Esophagus (tissue), 2 donors: ENCODE measurements at regions not wholly inside any gene's neighbourhood (a gene's known extent, or its start where the extent isn't known, plus 50 kb on each side); places are given as distances from the start of the nearest gene placed in this dataset.
A peak's percentile ranks its signal among the peaks of the same experiment; 100 is the strongest.

ENCODE experiments used
- H3K27ac ChIP-seq, 2 donors: one replicate each; pipeline ENCODE4 v1.5.1; 2013; ENCODE audit warnings: low read depth in 2 of 2, mild to moderate bottlenecking in 2 of 2, inconsistent platforms in 1 of 2, low read length in 1 of 2, moderate library complexity in 1 of 2
- H3K27me3 ChIP-seq, 2 donors: one replicate each; pipeline ENCODE4 v1.6.1; 2013; ENCODE audit warnings: low read length in 2 of 2, control low read depth in 1 of 2, mild to moderate bottlenecking in 1 of 2; ENCODE audit not compliant: insufficient read depth in 2 of 2, control insufficient read depth in 1 of 2
- H3K36me3 ChIP-seq, 2 donors: one replicate each; pipeline ENCODE4 v1.6.1; 2013; ENCODE audit warnings: low read length in 1 of 2; ENCODE audit not compliant: control insufficient read depth in 2 of 2, insufficient read depth in 2 of 2
- H3K4me1 ChIP-seq, 2 donors: one replicate each; pipeline ENCODE4 v1.6.1; 2013; ENCODE audit warnings: low read length in 1 of 2; ENCODE audit not compliant: control insufficient read depth in 2 of 2, insufficient read depth in 2 of 2
- H3K4me3 ChIP-seq, 2 donors: one replicate each; pipeline ENCODE4 v1.5.1; 2013; ENCODE audit warnings: low read length in 2 of 2, mild to moderate bottlenecking in 2 of 2, low read depth in 1 of 2, moderate library complexity in 1 of 2
- H3K9me3 ChIP-seq, 2 donors: one replicate each; pipeline ENCODE4 v1.6.1; 2013; ENCODE audit warnings: mild to moderate bottlenecking in 2 of 2, low read depth in 1 of 2, low read length in 1 of 2, moderate library complexity in 1 of 2; ENCODE audit not compliant: control insufficient read depth in 2 of 2, insufficient read depth in 1 of 2
- WGBS, 2 donors: extraction: QIAGEN DNeasy Blood & Tissue Kit; methylation state at CpG; one replicate each; pipeline ENCODE4 v1.1.7; 2013; 5-methylcytosine and 5-hydroxymethylcytosine counted together
- donor health status: healthy with polysubstance abuse.
- donor health status: Bipolar disorder and iron deficiency.

GRCh38 chr3:163016251-163016650 lies 1519.6 kb downstream of the OTOL1 start:
- WGBS, 2 donors: 45 to 70% methylated on average over 1 of the region's 1 CpG
- peaks cover 0 to 4% of the 10 kb centered on the region in 2 donors for H3K9me3 ChIP-seq
- H3K36me3 ChIP-seq: no peaks in the 10 kb centered on the region
- H3K27me3 ChIP-seq: no peaks in the 10 kb centered on the region
- H3K27ac ChIP-seq: no peak overlapping the region
- no peak overlapping the region for H3K4me3 ChIP-seq
- H3K4me1 ChIP-seq: no peaks in the 10 kb centered on the region

DNA sequence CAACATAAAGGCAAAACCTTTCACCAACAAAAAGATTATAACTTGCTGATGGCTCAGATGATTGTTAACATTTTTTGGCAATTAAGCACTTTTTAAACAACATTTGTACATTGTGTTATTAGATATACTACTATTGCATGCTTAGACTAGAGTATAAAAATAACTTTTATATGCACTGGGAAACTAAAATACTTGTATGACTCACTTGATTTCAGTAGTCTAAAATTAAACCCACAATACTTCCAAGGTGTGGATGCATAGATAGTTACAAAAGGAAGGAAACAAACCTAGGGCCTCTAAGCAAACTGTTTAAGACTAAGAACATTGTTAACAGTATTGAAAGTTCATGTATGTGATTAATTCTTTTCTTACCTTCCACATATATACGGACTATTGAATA lies 1521.5 kb downstream of the OTOL1 start:
- 73 to 79% methylated on average over 1 of the region's 1 CpG for WGBS, 2 donors
- Histone ChIP-seq H3K4me3 (no peak overlapping the region), H3K4me1 (no peaks in the 10 kb centered on the region), H3K27me3 (no peaks in the 10 kb centered on the region), H3K27ac (no peak overlapping the region), H3K36me3 (no peaks in the 10 kb centered on the region), H3K9me3 (peaks cover 0 to 4% of the 10 kb centered on the region in 2 donors)

DNA sequence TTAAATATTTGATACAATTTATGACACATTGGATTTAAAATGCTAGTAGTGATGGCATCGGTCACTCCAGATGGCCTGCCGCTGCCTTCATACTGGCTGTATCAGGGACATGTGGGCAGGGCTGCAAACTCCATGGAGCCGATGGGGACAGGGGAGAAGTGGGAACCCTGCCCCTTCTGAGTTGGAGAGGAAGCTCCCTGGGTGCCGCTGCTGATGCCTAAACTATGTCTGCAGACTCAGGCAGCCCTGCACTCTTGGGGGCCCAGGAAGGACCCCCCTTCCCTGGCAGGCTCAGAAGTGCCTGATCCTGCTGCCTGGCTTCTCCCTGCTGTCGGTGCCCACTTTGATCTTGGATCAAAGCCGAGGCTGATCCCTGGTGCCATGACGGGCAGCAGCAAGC lies 1522.1 kb downstream of the OTOL1 start:
- 86 to 89% methylated on average over 7 of the region's 7 CpGs for WGBS, 2 donors
- Histone ChIP-seq H3K36me3 (no peaks in the 10 kb centered on the region), H3K4me1 (no peaks in the 10 kb centered on the region), H3K4me3 (peak overlapping the region in 1 of 2 donors; percentile 5), H3K27me3 (no peaks in the 10 kb centered on the region), H3K27ac (no peak overlapping the region), H3K9me3 (peaks cover 0 to 4% of the 10 kb centered on the region in 2 donors)

DNA sequence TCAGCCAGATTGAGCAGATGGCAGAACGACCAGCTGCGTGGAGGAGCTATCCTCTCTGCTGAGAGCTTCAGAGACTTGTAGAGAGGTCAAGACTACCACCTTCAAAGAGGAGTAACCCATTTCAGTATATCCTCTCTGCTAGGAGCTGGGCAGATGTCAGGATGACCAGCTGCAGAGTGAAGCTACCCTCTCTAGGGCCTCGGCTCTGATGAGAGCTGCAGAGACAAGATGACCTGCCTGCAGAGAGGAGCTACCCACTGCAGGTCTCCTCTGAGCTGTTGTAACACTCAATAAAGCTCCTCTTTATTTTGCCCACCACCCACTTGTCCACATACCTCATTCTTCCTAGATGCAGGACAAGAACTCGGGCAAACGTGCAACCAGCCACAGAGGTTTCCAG lies 1522.7 kb downstream of the OTOL1 start:
- no peaks in the 10 kb centered on the region for H3K36me3 ChIP-seq
- no peaks in the 10 kb centered on the region for H3K4me1 ChIP-seq
- no peak overlapping the region for H3K4me3 ChIP-seq
- WGBS, 2 donors: 63 to 82% methylated on average over 5 of the region's 5 CpGs
- peaks cover 0 to 4% of the 10 kb centered on the region in 2 donors for H3K9me3 ChIP-seq
- H3K27ac ChIP-seq: no peak overlapping the region
- no peaks in the 10 kb centered on the region for H3K27me3 ChIP-seq

GRCh38 chr3:163033652-163034051 lies 1537.0 kb downstream of the OTOL1 start:
- Histone ChIP-seq H3K27me3 (no peaks in the 10 kb centered on the region), H3K27ac (no peak overlapping the region), H3K4me1 (no peaks in the 10 kb centered on the region), H3K36me3 (no peaks in the 10 kb centered on the region), H3K4me3 (no peak overlapping the region), H3K9me3 (no peaks in the 10 kb centered on the region)
- 71 to 78% methylated on average over 4 of the region's 4 CpGs for WGBS, 2 donors

DNA sequence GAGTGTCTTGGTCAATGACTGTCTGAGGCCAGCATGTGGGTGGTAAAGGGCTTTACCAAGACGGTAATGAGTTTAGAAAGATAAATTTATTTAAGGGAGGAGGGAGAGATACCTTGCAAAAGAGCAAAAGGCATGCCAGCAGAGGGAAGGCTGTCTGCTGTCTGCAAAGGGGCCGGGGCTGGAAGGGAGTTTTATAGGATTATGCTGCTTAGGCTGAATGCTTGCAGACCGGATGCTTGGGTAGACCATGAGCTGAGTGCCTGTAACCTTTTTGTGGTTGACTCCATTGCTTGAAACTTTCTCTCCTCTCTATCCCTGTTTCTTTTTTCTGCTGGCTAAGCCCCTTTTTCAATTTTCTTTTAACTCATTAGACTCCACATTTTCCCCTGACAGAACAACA lies 1543.0 kb downstream of the OTOL1 start:
- Histone ChIP-seq H3K27ac (no peak overlapping the region), H3K36me3 (no peaks in the 10 kb centered on the region), H3K4me3 (no peak overlapping the region), H3K4me1 (no peaks in the 10 kb centered on the region), H3K27me3 (no peaks in the 10 kb centered on the region), H3K9me3 (no peaks in the 10 kb centered on the region)
- WGBS, 2 donors: 67 to 77% methylated on average over 3 of the region's 3 CpGs

DNA sequence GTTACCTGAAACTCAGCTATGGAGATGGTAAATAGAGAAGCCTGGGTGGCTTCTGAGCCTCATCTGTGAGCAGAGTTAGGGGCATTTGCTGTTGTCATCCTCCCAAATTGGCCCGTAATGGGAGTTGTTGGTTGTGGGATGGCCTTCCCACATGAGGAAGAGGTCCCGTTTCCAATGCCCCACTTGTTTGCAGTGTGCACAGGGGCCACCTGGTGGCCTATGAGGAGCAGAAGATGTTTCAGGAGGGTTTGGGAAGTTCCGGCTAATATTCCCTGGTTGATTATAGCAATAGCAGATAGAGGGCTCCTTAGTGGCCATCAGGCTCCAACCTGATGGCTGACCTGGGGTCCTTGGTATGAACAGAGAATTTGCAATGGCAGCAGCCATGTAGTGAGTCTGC lies 1546.5 kb downstream of the OTOL1 start:
- Histone ChIP-seq H3K36me3 (no peaks in the 10 kb centered on the region), H3K27me3 (no peaks in the 10 kb centered on the region), H3K9me3 (no peaks in the 10 kb centered on the region), H3K4me1 (no peaks in the 10 kb centered on the region), H3K27ac (no peak overlapping the region), H3K4me3 (no peak overlapping the region)
- 29 to 35% methylated on average over 3 of the region's 3 CpGs for WGBS, 2 donors

DNA sequence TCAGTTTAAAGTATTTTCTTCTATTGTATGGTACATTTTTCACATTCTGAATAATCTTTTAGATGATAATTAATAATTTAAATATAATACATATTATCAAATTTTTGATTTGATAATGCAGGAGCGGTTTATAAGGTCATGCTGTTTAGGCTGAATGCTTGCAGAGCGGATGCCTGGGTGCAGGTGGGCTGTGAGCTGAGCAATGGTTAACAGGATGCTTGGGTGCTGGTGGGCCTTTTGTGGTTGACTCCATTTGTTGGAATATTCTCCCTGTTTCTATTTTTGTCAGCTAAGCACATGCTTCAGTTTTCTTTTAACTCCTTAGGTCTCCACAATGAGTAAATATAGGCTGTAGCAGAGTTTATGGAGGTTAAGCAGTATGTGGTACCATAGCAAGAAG lies 1549.3 kb downstream of the OTOL1 start:
- no peaks in the 10 kb centered on the region for H3K36me3 ChIP-seq
- 79 to 86% methylated on average over 2 of the region's 2 CpGs for WGBS, 2 donors

GRCh38 chr3:163048881-163049280 lies 1552.3 kb downstream of the OTOL1 start:
- Histone ChIP-seq H3K36me3 (no peaks in the 10 kb centered on the region), H3K4me3 (no peak overlapping the region), H3K9me3 (no peaks in the 10 kb centered on the region), H3K27me3 (no peaks in the 10 kb centered on the region), H3K27ac (no peak overlapping the region), H3K4me1 (no peaks in the 10 kb centered on the region)
- WGBS, 2 donors: no CpG with 5 or more reads among the region's 1 CpG

More for the DNA sequence above, 1549.3 kb downstream of the OTOL1 start:
- Histone ChIP-seq H3K4me3 (no peak overlapping the region), H3K27me3 (no peaks in the 10 kb centered on the region), H3K9me3 (no peaks in the 10 kb centered on the region), H3K4me1 (no peaks in the 10 kb centered on the region), H3K27ac (no peak overlapping the region)

DNA sequence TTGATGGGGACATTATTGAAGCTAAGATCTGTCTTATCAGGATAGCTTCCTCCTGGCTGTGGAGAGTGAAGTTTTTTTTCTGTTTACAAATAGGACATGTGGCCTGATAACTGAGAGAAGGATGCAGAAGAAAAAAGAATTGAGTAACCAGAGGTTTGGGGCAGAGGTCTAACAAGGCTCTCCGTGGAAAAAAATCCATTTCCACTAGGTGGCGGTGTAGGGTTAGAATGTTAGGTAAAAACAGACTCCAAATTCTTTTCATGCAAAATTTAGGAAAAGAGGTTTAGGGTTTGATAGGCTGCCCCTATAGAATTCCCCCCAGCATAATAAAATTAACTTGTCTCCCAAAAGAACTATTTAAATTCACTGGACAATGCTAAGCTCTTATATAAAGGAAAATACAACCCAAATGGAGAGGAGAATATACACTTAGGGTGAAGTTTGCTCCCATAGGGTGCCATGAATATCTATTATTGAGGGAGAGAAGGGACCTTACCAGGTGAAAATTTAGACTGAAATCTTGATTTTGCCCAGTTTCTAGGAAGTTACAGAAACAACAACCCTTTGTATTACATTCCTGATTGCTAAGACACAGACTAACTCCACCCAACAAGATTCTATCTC lies 1560.4 kb downstream of the OTOL1 start:
- H3K9me3 ChIP-seq: peaks cover 3 to 4% of the 10 kb centered on the region in 2 donors
- H3K36me3 ChIP-seq: no peaks in the 10 kb centered on the region
- no peak overlapping the region for H3K4me3 ChIP-seq
- H3K27me3 ChIP-seq: no peaks in the 10 kb centered on the region
- H3K27ac ChIP-seq: no peak overlapping the region
- no peaks in the 10 kb centered on the region for H3K4me1 ChIP-seq
- 24 to 38% methylated on average over 2 of the region's 2 CpGs for WGBS, 2 donors
